ENCODE measurements at regions not wholly inside any gene's neighbourhood (a gene's known extent, or its start where the extent isn't known, plus 50 kb on each side); places are given as distances from the start of the nearest gene placed in this dataset.

DNA sequence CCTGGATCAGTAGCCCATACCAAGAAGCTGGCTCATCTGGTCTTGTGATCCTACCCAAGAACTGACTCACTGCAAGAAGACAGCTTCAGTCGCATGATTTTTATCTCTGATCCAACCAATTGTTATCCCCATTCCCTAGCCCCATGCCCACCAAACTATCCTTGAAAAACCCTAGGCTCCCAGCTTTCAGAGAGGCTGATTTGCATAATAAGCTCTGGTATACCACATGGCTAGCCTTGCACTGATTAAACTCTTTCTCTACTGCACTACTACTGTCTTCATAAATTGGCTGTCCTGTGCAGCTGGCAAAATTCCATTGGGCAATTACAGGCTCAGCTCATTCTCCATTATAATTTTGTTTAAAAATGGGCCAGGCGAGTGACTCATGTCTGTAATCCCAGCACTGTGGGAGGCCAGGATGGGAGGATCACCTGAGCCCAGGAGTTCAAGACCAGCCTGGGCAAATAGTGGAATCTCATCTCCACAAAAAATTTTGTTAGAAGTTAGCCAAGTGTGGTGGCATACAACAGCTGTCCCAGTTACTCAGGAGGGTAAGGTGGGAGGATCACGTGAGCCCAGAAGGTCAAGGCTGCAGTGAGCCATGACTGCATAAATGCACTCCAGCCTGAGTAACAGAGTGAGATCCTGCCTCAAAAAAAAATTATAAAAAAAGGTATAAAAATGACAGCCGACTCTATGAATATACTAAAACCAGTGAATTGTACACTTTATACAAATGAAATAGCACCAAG lies 76.7 kb upstream of the EIF5 start:
- TF ChIP-seq, protein P1, sequence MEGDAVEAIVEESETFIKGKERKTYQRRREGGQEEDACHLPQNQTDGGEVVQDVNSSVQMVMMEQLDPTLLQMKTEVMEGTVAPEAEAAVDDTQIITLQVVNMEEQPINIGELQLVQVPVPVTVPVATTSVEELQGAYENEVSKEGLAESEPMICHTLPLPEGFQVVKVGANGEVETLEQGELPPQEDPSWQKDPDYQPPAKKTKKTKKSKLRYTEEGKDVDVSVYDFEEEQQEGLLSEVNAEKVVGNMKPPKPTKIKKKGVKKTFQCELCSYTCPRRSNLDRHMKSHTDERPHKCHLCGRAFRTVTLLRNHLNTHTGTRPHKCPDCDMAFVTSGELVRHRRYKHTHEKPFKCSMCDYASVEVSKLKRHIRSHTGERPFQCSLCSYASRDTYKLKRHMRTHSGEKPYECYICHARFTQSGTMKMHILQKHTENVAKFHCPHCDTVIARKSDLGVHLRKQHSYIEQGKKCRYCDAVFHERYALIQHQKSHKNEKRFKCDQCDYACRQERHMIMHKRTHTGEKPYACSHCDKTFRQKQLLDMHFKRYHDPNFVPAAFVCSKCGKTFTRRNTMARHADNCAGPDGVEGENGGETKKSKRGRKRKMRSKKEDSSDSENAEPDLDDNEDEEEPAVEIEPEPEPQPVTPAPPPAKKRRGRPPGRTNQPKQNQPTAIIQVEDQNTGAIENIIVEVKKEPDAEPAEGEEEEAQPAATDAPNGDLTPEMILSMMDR (conservative IDR thresholded peaks at IDR 0.05; ENCODE audit: low read depth in 2 of 2), result no peak
- TF ChIP-seq EZH2phosphoT487 (IDR thresholded peaks at IDR 0.05; ENCODE audit: unreplicated experiment), result no peak
- TF ChIP-seq, protein P2, sequence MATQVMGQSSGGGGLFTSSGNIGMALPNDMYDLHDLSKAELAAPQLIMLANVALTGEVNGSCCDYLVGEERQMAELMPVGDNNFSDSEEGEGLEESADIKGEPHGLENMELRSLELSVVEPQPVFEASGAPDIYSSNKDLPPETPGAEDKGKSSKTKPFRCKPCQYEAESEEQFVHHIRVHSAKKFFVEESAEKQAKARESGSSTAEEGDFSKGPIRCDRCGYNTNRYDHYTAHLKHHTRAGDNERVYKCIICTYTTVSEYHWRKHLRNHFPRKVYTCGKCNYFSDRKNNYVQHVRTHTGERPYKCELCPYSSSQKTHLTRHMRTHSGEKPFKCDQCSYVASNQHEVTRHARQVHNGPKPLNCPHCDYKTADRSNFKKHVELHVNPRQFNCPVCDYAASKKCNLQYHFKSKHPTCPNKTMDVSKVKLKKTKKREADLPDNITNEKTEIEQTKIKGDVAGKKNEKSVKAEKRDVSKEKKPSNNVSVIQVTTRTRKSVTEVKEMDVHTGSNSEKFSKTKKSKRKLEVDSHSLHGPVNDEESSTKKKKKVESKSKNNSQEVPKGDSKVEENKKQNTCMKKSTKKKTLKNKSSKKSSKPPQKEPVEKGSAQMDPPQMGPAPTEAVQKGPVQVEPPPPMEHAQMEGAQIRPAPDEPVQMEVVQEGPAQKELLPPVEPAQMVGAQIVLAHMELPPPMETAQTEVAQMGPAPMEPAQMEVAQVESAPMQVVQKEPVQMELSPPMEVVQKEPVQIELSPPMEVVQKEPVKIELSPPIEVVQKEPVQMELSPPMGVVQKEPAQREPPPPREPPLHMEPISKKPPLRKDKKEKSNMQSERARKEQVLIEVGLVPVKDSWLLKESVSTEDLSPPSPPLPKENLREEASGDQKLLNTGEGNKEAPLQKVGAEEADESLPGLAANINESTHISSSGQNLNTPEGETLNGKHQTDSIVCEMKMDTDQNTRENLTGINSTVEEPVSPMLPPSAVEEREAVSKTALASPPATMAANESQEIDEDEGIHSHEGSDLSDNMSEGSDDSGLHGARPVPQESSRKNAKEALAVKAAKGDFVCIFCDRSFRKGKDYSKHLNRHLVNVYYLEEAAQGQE (IDR thresholded peaks at IDR 0.05; ENCODE audit: unreplicated experiment), result no peak
- TF ChIP-seq EZH2 (IDR thresholded peaks at IDR 0.05; ENCODE audit: low read depth, unreplicated experiment), result no peak
- TF ChIP-seq ZNF114 (CRISPR knock-in tag; IDR thresholded peaks at IDR 0.05), result no peak
- no peak for TF ChIP-seq JUNB (IDR thresholded peaks at IDR 0.05; ENCODE audit: unreplicated experiment)
- no peak for TF ChIP-seq NANOG (IDR thresholded peaks at IDR 0.05; ENCODE audit: borderline replicate concordance)
- TF ChIP-seq POLR2AphosphoS5 (IDR thresholded peaks at IDR 0.05; ENCODE audit: low read depth), result no peak
- TF ChIP-seq, protein P3, sequence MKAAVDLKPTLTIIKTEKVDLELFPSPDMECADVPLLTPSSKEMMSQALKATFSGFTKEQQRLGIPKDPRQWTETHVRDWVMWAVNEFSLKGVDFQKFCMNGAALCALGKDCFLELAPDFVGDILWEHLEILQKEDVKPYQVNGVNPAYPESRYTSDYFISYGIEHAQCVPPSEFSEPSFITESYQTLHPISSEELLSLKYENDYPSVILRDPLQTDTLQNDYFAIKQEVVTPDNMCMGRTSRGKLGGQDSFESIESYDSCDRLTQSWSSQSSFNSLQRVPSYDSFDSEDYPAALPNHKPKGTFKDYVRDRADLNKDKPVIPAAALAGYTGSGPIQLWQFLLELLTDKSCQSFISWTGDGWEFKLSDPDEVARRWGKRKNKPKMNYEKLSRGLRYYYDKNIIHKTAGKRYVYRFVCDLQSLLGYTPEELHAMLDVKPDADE (IDR thresholded peaks at IDR 0.05), result no peak
- no peak for TF ChIP-seq CREB1 (CRISPR knock-in tag; IDR thresholded peaks at IDR 0.05; ENCODE audit: low read depth)
- TF ChIP-seq STAT1 (IDR thresholded peaks at IDR 0.05; ENCODE audit: unreplicated experiment), result no peak
- no peak for TF ChIP-seq ZNF331 (CRISPR knock-in tag; IDR thresholded peaks at IDR 0.05; ENCODE audit: low read depth)

Data from GM23338 (cell line).